ENCODE measurements at regions not wholly inside any gene's neighbourhood (a gene's known extent, or its start where the extent isn't known, plus 50 kb on each side); places are given as distances from the start of the nearest gene placed in this dataset.

GRCh38 chrX:116872931-116873330, 410.2 kb upstream of the CT83 start:
- POLR2A ChIA-PET: no interaction called here
- H3K4me1 ChIP-seq (ENCODE audit: insufficient read depth, low read length, poor library complexity, severe bottlenecking): no peaks in the 10 kb centered on the region
- H3K36me3 ChIP-seq (ENCODE audit: insufficient read depth, low read length): no peaks in the 10 kb centered on the region
- no peak overlapping the region for H2AFZ ChIP-seq (ENCODE audit: low read length)
- no peak overlapping the region for H3K4me3 ChIP-seq (ENCODE audit: low read depth, low read length, poor library complexity, severe bottlenecking)
- DNase-seq (ENCODE audit: low spot score): no peak
- H3K9me3 ChIP-seq (ENCODE audit: low read length): no peaks in the 10 kb centered on the region
- no peak overlapping the region for H3K4me2 ChIP-seq (ENCODE audit: low read length)
- H3K9me2 ChIP-seq (ENCODE audit: insufficient read depth, low read length): no peaks in the 10 kb centered on the region
- CTCF ChIA-PET (ENCODE audit: unreplicated experiment): no interaction called here
- no TSS peak for BruUV-seq (replicated peaks)
- intact Hi-C loops (cut with micrococcal nuclease; ENCODE audit: unreplicated experiment): no loop called here
- H3K79me2 ChIP-seq (ENCODE audit: insufficient read depth, low read depth, low read length): no peaks in the 10 kb centered on the region
- TF ChIP-seq, protein P1, sequence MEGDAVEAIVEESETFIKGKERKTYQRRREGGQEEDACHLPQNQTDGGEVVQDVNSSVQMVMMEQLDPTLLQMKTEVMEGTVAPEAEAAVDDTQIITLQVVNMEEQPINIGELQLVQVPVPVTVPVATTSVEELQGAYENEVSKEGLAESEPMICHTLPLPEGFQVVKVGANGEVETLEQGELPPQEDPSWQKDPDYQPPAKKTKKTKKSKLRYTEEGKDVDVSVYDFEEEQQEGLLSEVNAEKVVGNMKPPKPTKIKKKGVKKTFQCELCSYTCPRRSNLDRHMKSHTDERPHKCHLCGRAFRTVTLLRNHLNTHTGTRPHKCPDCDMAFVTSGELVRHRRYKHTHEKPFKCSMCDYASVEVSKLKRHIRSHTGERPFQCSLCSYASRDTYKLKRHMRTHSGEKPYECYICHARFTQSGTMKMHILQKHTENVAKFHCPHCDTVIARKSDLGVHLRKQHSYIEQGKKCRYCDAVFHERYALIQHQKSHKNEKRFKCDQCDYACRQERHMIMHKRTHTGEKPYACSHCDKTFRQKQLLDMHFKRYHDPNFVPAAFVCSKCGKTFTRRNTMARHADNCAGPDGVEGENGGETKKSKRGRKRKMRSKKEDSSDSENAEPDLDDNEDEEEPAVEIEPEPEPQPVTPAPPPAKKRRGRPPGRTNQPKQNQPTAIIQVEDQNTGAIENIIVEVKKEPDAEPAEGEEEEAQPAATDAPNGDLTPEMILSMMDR (conservative IDR thresholded peaks at IDR 0.05; ENCODE audit: low read length): no peak
- no peak for TF ChIP-seq EZH2phosphoT487 (IDR thresholded peaks at IDR 0.05; ENCODE audit: borderline replicate concordance, low read depth, low read length)
- H4K20me1 ChIP-seq (ENCODE audit: insufficient read depth, low read length): no peaks in the 10 kb centered on the region
- H3K27ac ChIP-seq (ENCODE audit: low read depth, low read length, poor library complexity, severe bottlenecking): no peak overlapping the region

GRCh38 chrX:116863029-116863428, 400.3 kb upstream of the CT83 start:
- Histone ChIP-seq H3K9me3 (ENCODE audit: low read length) (no peaks in the 10 kb centered on the region), H3K36me3 (ENCODE audit: insufficient read depth, low read length) (no peaks in the 10 kb centered on the region), H4K20me1 (ENCODE audit: insufficient read depth, low read length) (no peaks in the 10 kb centered on the region), H3K27ac (ENCODE audit: low read depth, low read length, poor library complexity, severe bottlenecking) (no peak overlapping the region), H3K4me2 (ENCODE audit: low read length) (no peak overlapping the region), H3K9me2 (ENCODE audit: insufficient read depth, low read length) (no peaks in the 10 kb centered on the region), H3K4me3 (ENCODE audit: low read depth, low read length, poor library complexity, severe bottlenecking) (no peak overlapping the region), H2AFZ (ENCODE audit: low read length) (no peak overlapping the region), H3K79me2 (ENCODE audit: insufficient read depth, low read depth, low read length) (no peaks in the 10 kb centered on the region), H3K4me1 (ENCODE audit: insufficient read depth, low read length, poor library complexity, severe bottlenecking) (no peaks in the 10 kb centered on the region)
- no peak for DNase-seq (ENCODE audit: low spot score)
- no peak for TF ChIP-seq EZH2phosphoT487 (IDR thresholded peaks at IDR 0.05; ENCODE audit: borderline replicate concordance, low read depth, low read length)
- TF ChIP-seq, protein P1 (conservative IDR thresholded peaks at IDR 0.05; ENCODE audit: low read length): no peak
- intact Hi-C loops (cut with micrococcal nuclease; ENCODE audit: unreplicated experiment): no loop called here
- no TSS peak for BruUV-seq (replicated peaks)
- ChIA-PET POLR2A (no interaction called here), CTCF (ENCODE audit: unreplicated experiment) (no interaction called here)

DNA sequence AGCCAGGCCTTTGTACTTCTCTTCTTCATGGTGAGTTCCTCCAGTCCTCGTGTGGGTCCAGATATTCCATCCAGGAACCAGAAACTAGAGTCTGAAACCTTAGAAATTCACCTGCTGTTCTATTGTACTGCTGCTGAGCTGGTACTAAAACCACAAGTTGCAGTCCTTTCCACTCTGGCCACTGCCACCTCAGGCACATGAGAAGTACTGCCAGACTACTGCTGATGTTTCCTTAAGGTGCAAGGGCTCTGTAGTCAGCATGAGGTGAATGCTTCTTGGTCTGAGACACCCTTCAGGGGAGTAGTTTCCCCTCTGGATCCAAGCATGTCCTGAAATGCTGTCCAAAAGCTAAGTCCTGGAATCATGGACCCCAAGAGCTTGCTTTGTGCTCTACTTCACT, 399.6 kb upstream of the CT83 start:
- no TSS peak for BruUV-seq (replicated peaks)
- ChIA-PET POLR2A (no interaction called here), CTCF (ENCODE audit: unreplicated experiment) (no interaction called here)

More for the DNA sequence above, 399.6 kb upstream of the CT83 start:
- H4K20me1 ChIP-seq (ENCODE audit: insufficient read depth, low read length): no peaks in the 10 kb centered on the region
- H3K9me2 ChIP-seq (ENCODE audit: insufficient read depth, low read length): no peaks in the 10 kb centered on the region
- no peak for DNase-seq (ENCODE audit: low spot score)
- H3K79me2 ChIP-seq (ENCODE audit: insufficient read depth, low read depth, low read length): no peaks in the 10 kb centered on the region
- no peaks in the 10 kb centered on the region for H3K9me3 ChIP-seq (ENCODE audit: low read length)
- H3K36me3 ChIP-seq (ENCODE audit: insufficient read depth, low read length): no peaks in the 10 kb centered on the region
- H3K4me1 ChIP-seq (ENCODE audit: insufficient read depth, low read length, poor library complexity, severe bottlenecking): no peaks in the 10 kb centered on the region
- no peak overlapping the region for H3K27ac ChIP-seq (ENCODE audit: low read depth, low read length, poor library complexity, severe bottlenecking)
- H2AFZ ChIP-seq (ENCODE audit: low read length): no peak overlapping the region
- H3K4me2 ChIP-seq (ENCODE audit: low read length): no peak overlapping the region
- intact Hi-C loops (cut with micrococcal nuclease; ENCODE audit: unreplicated experiment): no loop called here
- TF ChIP-seq, protein P1 (conservative IDR thresholded peaks at IDR 0.05; ENCODE audit: low read length): no peak
- TF ChIP-seq EZH2phosphoT487 (IDR thresholded peaks at IDR 0.05; ENCODE audit: borderline replicate concordance, low read depth, low read length): no peak
- no peak overlapping the region for H3K4me3 ChIP-seq (ENCODE audit: low read depth, low read length, poor library complexity, severe bottlenecking)
